ENCODE measurements at regions not wholly inside any gene's neighbourhood (a gene's known extent, or its start where the extent isn't known, plus 50 kb on each side); places are given as distances from the start of the nearest gene placed in this dataset.

DNA sequence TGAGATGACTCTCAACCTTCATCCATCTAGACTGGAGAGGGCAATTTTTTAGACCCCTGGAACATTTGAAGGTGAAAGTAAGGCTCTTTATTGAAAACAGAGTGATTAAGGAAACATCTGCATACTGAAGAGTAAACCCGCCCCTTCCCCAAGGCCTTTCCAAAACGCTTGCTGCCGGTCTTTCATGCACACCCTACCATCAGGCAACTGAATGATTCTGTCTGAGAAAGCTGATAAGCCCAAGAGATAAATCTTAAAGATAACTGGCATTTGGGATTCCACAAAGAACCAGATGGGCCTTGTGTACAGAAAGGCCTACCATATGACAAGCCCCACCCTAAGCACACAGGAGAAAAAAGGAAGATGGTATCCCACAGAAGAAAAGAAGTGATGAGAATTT lies 54.4 kb upstream of the PIK3R1 start:
- H3K9ac ChIP-seq (ENCODE audit: low read depth, low read length), result no peak overlapping the region
- no peaks in the 10 kb centered on the region for H3K9me3 ChIP-seq (ENCODE audit: control insufficient read depth, insufficient read depth, low read length)
- no peaks in the 10 kb centered on the region for H3K36me3 ChIP-seq (ENCODE audit: control insufficient read depth, insufficient read depth, low read length)
- H3K27me3 ChIP-seq (ENCODE audit: control insufficient read depth, insufficient read depth, low read length), result no peaks in the 10 kb centered on the region
- H3K4me1 ChIP-seq (ENCODE audit: control insufficient read depth, insufficient read depth, low read length), result no peaks in the 10 kb centered on the region
- H3K4me3 ChIP-seq (ENCODE audit: low read depth, low read length), result no peak overlapping the region
- H3K27ac ChIP-seq (ENCODE audit: low read depth, low read length), result no peak overlapping the region

DNA sequence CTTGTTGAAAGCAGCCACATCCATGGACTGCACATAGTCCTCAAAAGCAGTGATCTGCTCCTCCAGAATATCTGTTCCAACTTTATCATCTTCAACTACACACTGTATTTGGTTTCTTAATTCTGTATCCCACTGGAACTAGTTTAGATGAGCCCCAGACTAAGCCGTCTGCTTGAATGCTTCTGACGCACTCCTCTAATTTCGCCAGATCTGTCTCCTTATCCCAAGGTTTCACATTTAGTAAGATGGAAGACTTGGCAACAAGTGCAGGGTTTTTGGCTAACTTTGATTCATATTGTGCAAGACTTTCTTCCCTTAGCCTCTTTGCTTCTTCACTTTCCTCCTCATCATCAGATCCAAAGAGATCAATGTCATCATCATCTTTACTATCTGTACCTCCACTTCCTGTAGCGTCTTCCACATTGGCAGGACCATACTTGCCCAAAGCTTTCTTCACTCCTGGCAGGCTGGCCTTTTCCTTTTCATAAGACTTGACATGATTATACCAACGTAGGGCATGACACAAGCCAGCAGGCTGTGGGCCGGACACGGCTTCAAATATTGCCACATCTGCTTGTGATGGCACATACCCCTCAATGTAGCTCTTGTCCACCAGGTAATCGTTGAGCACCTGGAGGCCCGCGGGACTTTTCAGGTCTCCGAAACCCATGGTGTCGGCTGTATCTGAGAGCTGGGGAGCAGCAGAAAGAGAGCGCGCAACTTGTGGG lies 56.2 kb upstream of the PIK3R1 start:
- no peaks in the 10 kb centered on the region for H3K9me3 ChIP-seq (ENCODE audit: control insufficient read depth, insufficient read depth, low read length)
- no peak overlapping the region for H3K9ac ChIP-seq (ENCODE audit: low read depth, low read length)
- no peaks in the 10 kb centered on the region for H3K27me3 ChIP-seq (ENCODE audit: control insufficient read depth, insufficient read depth, low read length)
- no peak overlapping the region for H3K4me3 ChIP-seq (ENCODE audit: low read depth, low read length)
- H3K36me3 ChIP-seq (ENCODE audit: control insufficient read depth, insufficient read depth, low read length), result no peaks in the 10 kb centered on the region
- H3K27ac ChIP-seq (ENCODE audit: low read depth, low read length), result no peak overlapping the region
- H3K4me1 ChIP-seq (ENCODE audit: control insufficient read depth, insufficient read depth, low read length), result 0 out of 2 replicates have a peak, but pooled peaks cover 1% of the 10 kb centered on the region

DNA sequence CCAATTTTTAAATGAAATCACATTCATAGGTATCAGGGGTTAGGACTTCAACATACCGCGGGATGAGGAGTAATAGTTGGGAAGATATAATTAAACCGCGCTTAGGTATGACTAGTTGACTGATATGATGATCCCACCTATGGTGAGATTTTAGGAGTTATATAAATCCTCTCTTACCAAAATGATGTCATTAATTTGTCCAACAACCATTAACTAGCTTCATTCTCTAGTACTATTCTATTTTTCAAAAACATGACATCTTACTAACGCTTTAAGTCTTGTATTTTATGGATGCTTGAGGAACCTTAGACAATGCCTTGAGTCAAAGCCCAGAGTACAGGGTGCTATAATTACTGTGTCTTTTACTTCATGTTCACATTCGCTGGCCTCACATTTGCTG lies 59.6 kb upstream of the PIK3R1 start:
- no peak overlapping the region for H3K4me3 ChIP-seq (ENCODE audit: low read depth, low read length)
- H3K27me3 ChIP-seq (ENCODE audit: control insufficient read depth, insufficient read depth, low read length), result no peaks in the 10 kb centered on the region
- 0 out of 2 replicates have a peak, but pooled peaks cover 10% of the 10 kb centered on the region for H3K4me1 ChIP-seq (ENCODE audit: control insufficient read depth, insufficient read depth, low read length)

DNA sequence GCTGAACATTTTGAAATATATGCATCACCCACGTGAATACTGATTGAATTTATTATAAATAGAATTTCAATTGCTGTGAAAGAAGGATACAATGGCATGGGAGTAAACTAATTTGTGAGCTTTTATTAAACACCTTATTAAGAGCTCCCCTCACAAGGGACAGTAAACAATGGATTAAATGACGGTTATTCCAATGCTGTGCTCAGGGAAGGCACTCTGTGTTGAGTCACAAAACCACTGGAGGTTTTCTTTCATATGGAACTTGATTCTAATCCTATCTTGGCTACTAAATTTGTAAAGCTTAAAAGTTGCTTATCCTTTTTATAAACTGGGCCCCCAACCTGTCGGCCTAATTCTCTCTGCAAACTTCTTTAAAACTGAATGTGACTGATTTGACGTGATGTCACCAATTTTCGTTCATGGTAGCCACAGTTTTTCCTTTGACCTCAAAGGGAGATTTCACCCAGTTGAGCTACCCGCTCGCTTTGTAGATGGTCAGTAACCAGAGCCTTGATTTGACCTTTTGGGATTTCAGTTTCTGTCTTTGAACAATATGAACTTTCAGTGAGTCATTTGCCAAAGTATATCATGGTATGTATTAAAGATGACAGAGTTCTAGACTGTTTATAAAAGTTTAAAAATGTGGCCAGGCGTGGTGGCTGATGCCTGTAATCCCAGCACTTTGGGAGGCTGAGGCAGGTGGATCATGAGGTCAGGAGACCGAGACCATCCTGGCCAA lies 61.3 kb upstream of the PIK3R1 start:
- H3K36me3 ChIP-seq (ENCODE audit: control insufficient read depth, insufficient read depth, low read length), result no peaks in the 10 kb centered on the region
- no peak overlapping the region for H3K27ac ChIP-seq (ENCODE audit: low read depth, low read length)
- no peak overlapping the region for H3K9ac ChIP-seq (ENCODE audit: low read depth, low read length)
- H3K4me1 ChIP-seq (ENCODE audit: control insufficient read depth, insufficient read depth, low read length), result 0 out of 2 replicates have a peak, but pooled peaks cover 10% of the 10 kb centered on the region
- H3K9me3 ChIP-seq (ENCODE audit: control insufficient read depth, insufficient read depth, low read length), result no peaks in the 10 kb centered on the region
- H3K27me3 ChIP-seq (ENCODE audit: control insufficient read depth, insufficient read depth, low read length), result no peaks in the 10 kb centered on the region
- H3K4me3 ChIP-seq (ENCODE audit: low read depth, low read length), result no peak overlapping the region

More for the DNA sequence above, 59.6 kb upstream of the PIK3R1 start:
- Histone ChIP-seq H3K27ac (ENCODE audit: low read depth, low read length) (no peak overlapping the region), H3K36me3 (ENCODE audit: control insufficient read depth, insufficient read depth, low read length) (no peaks in the 10 kb centered on the region), H3K9me3 (ENCODE audit: control insufficient read depth, insufficient read depth, low read length) (no peaks in the 10 kb centered on the region), H3K9ac (ENCODE audit: low read depth, low read length) (no peak overlapping the region)

DNA sequence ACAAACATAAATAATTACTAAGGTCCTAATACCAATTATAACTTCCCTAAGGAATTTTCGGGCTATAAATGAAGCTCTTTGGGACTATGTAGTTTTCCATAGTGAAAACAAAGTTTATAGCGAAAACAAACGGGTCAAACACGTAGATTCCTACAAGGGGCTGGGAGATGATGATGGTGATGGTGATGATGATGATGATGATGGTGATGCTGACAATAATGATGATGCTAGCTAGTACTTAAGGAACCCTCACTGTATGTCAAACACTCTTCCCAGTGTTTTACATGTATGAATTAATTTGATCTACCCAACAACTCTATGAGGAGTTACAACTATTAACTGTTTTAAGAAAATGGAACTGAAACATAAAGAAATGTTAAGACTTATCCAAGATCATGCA lies 63.7 kb upstream of the PIK3R1 start:
- Histone ChIP-seq H3K4me1 (ENCODE audit: control insufficient read depth, insufficient read depth, low read length) (0 out of 2 replicates have a peak, but pooled peaks cover 10% of the 10 kb centered on the region), H3K9ac (ENCODE audit: low read depth, low read length) (no peak overlapping the region), H3K4me3 (ENCODE audit: low read depth, low read length) (no peak overlapping the region), H3K27ac (ENCODE audit: low read depth, low read length) (no peak overlapping the region), H3K27me3 (ENCODE audit: control insufficient read depth, insufficient read depth, low read length) (no peaks in the 10 kb centered on the region), H3K9me3 (ENCODE audit: control insufficient read depth, insufficient read depth, low read length) (no peaks in the 10 kb centered on the region), H3K36me3 (ENCODE audit: control insufficient read depth, insufficient read depth, low read length) (no peaks in the 10 kb centered on the region)

- Histone ChIP-seq H3K36me3 (ENCODE audit: control insufficient read depth, insufficient read depth, low read length) (no peaks in the 10 kb centered on the region), H3K27me3 (ENCODE audit: control insufficient read depth, insufficient read depth, low read length) (no peaks in the 10 kb centered on the region), H3K9ac (ENCODE audit: low read depth, low read length) (no peak overlapping the region), H3K4me1 (ENCODE audit: control insufficient read depth, insufficient read depth, low read length) (0 out of 2 replicates have a peak, but pooled peaks cover 7% of the 10 kb centered on the region), H3K4me3 (ENCODE audit: low read depth, low read length) (no peak overlapping the region), H3K9me3 (ENCODE audit: control insufficient read depth, insufficient read depth, low read length) (no peaks in the 10 kb centered on the region), H3K27ac (ENCODE audit: low read depth, low read length) (no peak overlapping the region)
Observed at GRCh38 chr5:68149189-68149588, 66.4 kb upstream of the PIK3R1 start.

DNA sequence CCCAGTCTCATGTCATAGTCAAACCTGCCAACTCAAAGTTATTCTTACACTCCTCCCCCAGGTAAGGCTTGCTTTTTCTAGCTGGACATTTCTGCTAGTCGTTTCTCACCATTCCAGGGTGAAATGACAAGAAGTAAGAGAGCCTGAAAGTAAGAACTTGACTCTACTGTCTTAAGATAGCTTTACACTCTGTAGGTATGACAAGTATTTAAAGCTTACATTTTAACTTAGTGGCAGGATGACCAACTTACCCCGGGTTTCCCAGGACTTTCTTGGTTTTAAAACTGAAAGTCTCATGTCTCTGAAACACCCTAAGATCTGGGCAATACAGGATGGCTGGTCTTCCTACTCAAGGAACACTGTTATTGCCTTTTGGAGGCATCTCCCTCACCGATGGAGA lies 67.5 kb upstream of the PIK3R1 start:
- no peak overlapping the region for H3K27ac ChIP-seq (ENCODE audit: low read depth, low read length)
- H3K9me3 ChIP-seq (ENCODE audit: control insufficient read depth, insufficient read depth, low read length), result no peaks in the 10 kb centered on the region
- H3K4me1 ChIP-seq (ENCODE audit: control insufficient read depth, insufficient read depth, low read length), result no peaks in the 10 kb centered on the region
- H3K4me3 ChIP-seq (ENCODE audit: low read depth, low read length), result no peak overlapping the region
- no peaks in the 10 kb centered on the region for H3K27me3 ChIP-seq (ENCODE audit: control insufficient read depth, insufficient read depth, low read length)
- no peak overlapping the region for H3K9ac ChIP-seq (ENCODE audit: low read depth, low read length)
- H3K36me3 ChIP-seq (ENCODE audit: control insufficient read depth, insufficient read depth, low read length), result no peaks in the 10 kb centered on the region

DNA sequence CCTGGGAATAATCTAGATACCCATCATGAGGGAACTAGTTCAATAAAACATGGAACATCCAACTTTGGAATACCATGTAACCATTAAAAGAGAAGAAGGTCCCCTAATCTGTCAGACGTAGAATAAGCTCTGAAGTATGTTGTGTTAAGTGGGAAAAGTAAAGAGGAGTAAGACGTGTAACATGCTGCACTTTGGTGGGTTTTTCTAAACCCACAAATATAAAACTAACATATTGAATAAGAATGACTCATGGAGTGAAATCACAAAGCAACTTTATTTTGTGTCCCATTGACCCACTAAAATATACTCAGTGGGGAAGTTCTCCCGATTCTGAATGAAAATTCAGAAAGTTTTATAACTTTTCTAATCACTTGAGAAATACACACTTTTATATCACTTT lies 67.9 kb upstream of the PIK3R1 start:
- Histone ChIP-seq H3K9ac (ENCODE audit: low read depth, low read length) (no peak overlapping the region), H3K36me3 (ENCODE audit: control insufficient read depth, insufficient read depth, low read length) (no peaks in the 10 kb centered on the region), H3K9me3 (ENCODE audit: control insufficient read depth, insufficient read depth, low read length) (no peaks in the 10 kb centered on the region; the same call in 1 of the 2 replicates), H3K4me3 (ENCODE audit: low read depth, low read length) (no peak overlapping the region), H3K4me1 (ENCODE audit: control insufficient read depth, insufficient read depth, low read length) (no peaks in the 10 kb centered on the region), H3K27ac (ENCODE audit: low read depth, low read length) (no peak overlapping the region), H3K27me3 (ENCODE audit: control insufficient read depth, insufficient read depth, low read length) (no peaks in the 10 kb centered on the region)

- Histone ChIP-seq H3K9ac (ENCODE audit: low read depth, low read length) (no peak overlapping the region), H3K4me3 (ENCODE audit: low read depth, low read length) (no peak overlapping the region), H3K27ac (ENCODE audit: low read depth, low read length) (no peak overlapping the region), H3K9me3 (ENCODE audit: control insufficient read depth, insufficient read depth, low read length) (no peaks in the 10 kb centered on the region; the same call in 1 of the 2 replicates), H3K27me3 (ENCODE audit: control insufficient read depth, insufficient read depth, low read length) (no peaks in the 10 kb centered on the region), H3K4me1 (ENCODE audit: control insufficient read depth, insufficient read depth, low read length) (0 out of 2 replicates have a peak, but pooled peaks cover 3% of the 10 kb centered on the region), H3K36me3 (ENCODE audit: control insufficient read depth, insufficient read depth, low read length) (no peaks in the 10 kb centered on the region)
Observed at GRCh38 chr5:68141494-68141893, 74.1 kb upstream of the PIK3R1 start.

DNA sequence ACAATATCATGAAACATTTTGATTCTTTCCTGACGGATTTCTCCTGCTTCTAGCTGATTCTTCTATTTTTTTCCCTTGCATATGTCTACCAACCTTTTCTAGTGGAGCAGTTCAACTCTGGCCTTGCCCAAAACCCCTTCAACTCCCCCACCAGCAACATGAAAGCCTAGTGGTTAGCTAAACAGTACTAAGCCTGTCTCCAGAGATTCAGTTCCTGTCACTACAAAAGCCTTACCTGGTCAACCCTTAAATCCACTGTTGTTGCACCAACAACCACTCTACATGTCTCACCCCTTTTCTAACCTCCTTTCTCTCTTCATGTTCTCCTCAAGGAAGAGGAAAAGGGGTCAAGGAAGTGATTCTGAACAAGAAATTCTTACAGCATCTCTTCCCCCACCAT lies 74.8 kb upstream of the PIK3R1 start:
- H3K4me1 ChIP-seq (ENCODE audit: control insufficient read depth, insufficient read depth, low read length), result 0 out of 2 replicates have a peak, but pooled peaks cover 3% of the 10 kb centered on the region
- no peak overlapping the region for H3K9ac ChIP-seq (ENCODE audit: low read depth, low read length)
- H3K27me3 ChIP-seq (ENCODE audit: control insufficient read depth, insufficient read depth, low read length), result no peaks in the 10 kb centered on the region
- no peaks in the 10 kb centered on the region; the same call in 1 of the 2 replicates for H3K9me3 ChIP-seq (ENCODE audit: control insufficient read depth, insufficient read depth, low read length)
- H3K36me3 ChIP-seq (ENCODE audit: control insufficient read depth, insufficient read depth, low read length), result no peaks in the 10 kb centered on the region
- H3K4me3 ChIP-seq (ENCODE audit: low read depth, low read length), result no peak overlapping the region
- H3K27ac ChIP-seq (ENCODE audit: low read depth, low read length), result no peak overlapping the region

All from HUES48 (cell line).